Posterior vena cava (tissue), 2 donors: ENCODE measurements at regions not wholly inside any gene's neighbourhood (a gene's known extent, or its start where the extent isn't known, plus 50 kb on each side); places are given as distances from the start of the nearest gene placed in this dataset.

ENCODE experiments used
- DNase-seq: peaks from one replicate; pipeline ENCODE4 v3.0.0-alpha.2; 2020; ENCODE audit warnings: low spot score
- intact Hi-C, 2 donors: fragments of 100-400 bp; cut with DNase I; formaldehyde crosslinking; loops; one replicate each; pipeline versions ENCODE4 v1.14.1 to v1.14.2; 2022 to 2023
- donor health status: DM: yes; HTN: yes; CAD: no.
- donor health status: DM: yes; HTN: yes; CAD: no.

- intact Hi-C loops: no loop called here
- DNase-seq: no peak
Observed at GRCh38 chr16:55242667-55243066, 81.3 kb upstream of the IRX6 start.

- DNase-seq: no peak
- intact Hi-C loops: no loop called here
Observed at GRCh38 chr16:55248058-55248457, 75.9 kb upstream of the IRX6 start.

- intact Hi-C loops: no loop called here
- no peak for DNase-seq
Observed at GRCh38 chr16:55248494-55248893, 75.5 kb upstream of the IRX6 start.

GRCh38 chr16:55249361-55249760, 74.6 kb upstream of the IRX6 start:
- intact Hi-C loops: no loop called here
- DNase-seq: no peak

- intact Hi-C loops: no loop called here
- DNase-seq: no peak
Observed at GRCh38 chr16:55249936-55250335, 74.1 kb upstream of the IRX6 start.

- DNase-seq: no peak
- intact Hi-C loops: no loop called here
Observed at GRCh38 chr16:55250701-55251100, 73.3 kb upstream of the IRX6 start.

- intact Hi-C loops: no loop called here
Observed at GRCh38 chr16:55251151-55251550, 72.9 kb upstream of the IRX6 start.

GRCh38 chr16:55252577-55252976, 71.4 kb upstream of the IRX6 start:
- no peak for DNase-seq
- intact Hi-C loops: no loop called here

More at GRCh38 chr16:55251151-55251550, 72.9 kb upstream of the IRX6 start:
- no peak for DNase-seq

- intact Hi-C loops: no loop called here
- DNase-seq: no peak
Observed at GRCh38 chr16:55253987-55254386, 70.0 kb upstream of the IRX6 start.

- DNase-seq: no peak
- intact Hi-C loops: no loop called here
Observed at GRCh38 chr16:55255733-55256282, 68.2 kb upstream of the IRX6 start.

GRCh38 chr16:55256412-55257016, 67.5 kb upstream of the IRX6 start:
- intact Hi-C loops: no loop called here
- DNase-seq: no peak

GRCh38 chr16:55257966-55258613, 65.9 kb upstream of the IRX6 start:
- intact Hi-C loops: loop anchor here in 1 of 2 donors (2.0 kb wide), 1 partner anchor 973 kb away; no protein-coding TSS in a partner anchor
- DNase-seq: peak; percentile 88

- DNase-seq: no peak
- intact Hi-C loops: no loop called here
Observed at GRCh38 chr16:55261301-55261700, 62.7 kb upstream of the IRX6 start.

- DNase-seq: no peak
- intact Hi-C loops: no loop called here
Observed at GRCh38 chr16:55263271-55264250, 60.4 kb upstream of the IRX6 start.

GRCh38 chr16:55264949-55265348, 59.1 kb upstream of the IRX6 start:
- intact Hi-C loops: no loop called here
- no peak for DNase-seq

GRCh38 chr16:55265926-55266325, 58.1 kb upstream of the IRX6 start:
- DNase-seq: no peak
- intact Hi-C loops: no loop called here

- DNase-seq: no peak
- intact Hi-C loops: no loop called here
Observed at GRCh38 chr16:55271945-55272513, 52.0 kb upstream of the IRX6 start.

GRCh38 chr16:55272744-55273143, 51.3 kb upstream of the IRX6 start:
- intact Hi-C loops: no loop called here
- DNase-seq: no peak

- intact Hi-C loops: no loop called here
- DNase-seq: no peak
Observed at GRCh38 chr16:55273356-55273755, 50.6 kb upstream of the IRX6 start.

GRCh38 chr16:55273959-55274358, 50.0 kb upstream of the IRX6 start:
- intact Hi-C loops: no loop called here
- DNase-seq: no peak
